NT2/D1 (cell line): ENCODE measurements at regions not wholly inside any gene's neighbourhood (a gene's known extent, or its start where the extent isn't known, plus 50 kb on each side); places are given as distances from the start of the nearest gene placed in this dataset.

Experiments
- SUZ12 ChIP-seq: IDR thresholded peaks from 2 replicates; pipeline ENCODE4 v1.6.1; 2011; ENCODE audit not compliant: insufficient read length, insufficient read depth; ENCODE audit errors: extremely low read depth
- YY1 ChIP-seq: IDR thresholded peaks from 2 replicates; pipeline ENCODE4 v1.6.1; 2011; ENCODE audit not compliant: insufficient read length, insufficient read depth
- ZNF274 ChIP-seq: IDR thresholded peaks from 2 replicates; pipeline ENCODE4 v1.6.1; 2011; ENCODE audit warnings: mild to moderate bottlenecking, low read depth, low read length

GRCh38 chr1:119226321-119226720 is 85.9 kb upstream of the WARS2 start:
- no peak for TF ChIP-seq ZNF274
- TF ChIP-seq SUZ12 = no peak
- TF ChIP-seq YY1 = no peak
